Fibroblast of lung (primary cell): ENCODE measurements at regions not wholly inside any gene's neighbourhood (a gene's known extent, or its start where the extent isn't known, plus 50 kb on each side); places are given as distances from the start of the nearest gene placed in this dataset.
"Not testable (repeated sequence)": the region's sequence is repeated elsewhere in the genome, so short reads cannot be mapped to it uniquely, and the experiment has no call there.

Experiments
- EZH2 ChIP-seq: IDR thresholded peaks from 2 replicates; pipeline ENCODE4 v1.5.1; 2012; ENCODE audit warnings: low read length, control low read depth, mild to moderate bottlenecking; ENCODE audit errors: missing control alignments
- TF ChIP-seq, protein P1 (sequence below), 2 donors: IDR thresholded peaks in 1 of 2; conservative IDR thresholded peaks in 1 of 2; 1 replicate in 1 of 2; 2 replicates in 1 of 2; pipeline ENCODE4 v1.5.1; 2011 to 2012; ENCODE audit warnings: low read length in 2 of 2, control low read depth in 1 of 2, inconsistent platforms in 1 of 2, low read depth in 1 of 2, mild to moderate bottlenecking in 1 of 2

DNA sequence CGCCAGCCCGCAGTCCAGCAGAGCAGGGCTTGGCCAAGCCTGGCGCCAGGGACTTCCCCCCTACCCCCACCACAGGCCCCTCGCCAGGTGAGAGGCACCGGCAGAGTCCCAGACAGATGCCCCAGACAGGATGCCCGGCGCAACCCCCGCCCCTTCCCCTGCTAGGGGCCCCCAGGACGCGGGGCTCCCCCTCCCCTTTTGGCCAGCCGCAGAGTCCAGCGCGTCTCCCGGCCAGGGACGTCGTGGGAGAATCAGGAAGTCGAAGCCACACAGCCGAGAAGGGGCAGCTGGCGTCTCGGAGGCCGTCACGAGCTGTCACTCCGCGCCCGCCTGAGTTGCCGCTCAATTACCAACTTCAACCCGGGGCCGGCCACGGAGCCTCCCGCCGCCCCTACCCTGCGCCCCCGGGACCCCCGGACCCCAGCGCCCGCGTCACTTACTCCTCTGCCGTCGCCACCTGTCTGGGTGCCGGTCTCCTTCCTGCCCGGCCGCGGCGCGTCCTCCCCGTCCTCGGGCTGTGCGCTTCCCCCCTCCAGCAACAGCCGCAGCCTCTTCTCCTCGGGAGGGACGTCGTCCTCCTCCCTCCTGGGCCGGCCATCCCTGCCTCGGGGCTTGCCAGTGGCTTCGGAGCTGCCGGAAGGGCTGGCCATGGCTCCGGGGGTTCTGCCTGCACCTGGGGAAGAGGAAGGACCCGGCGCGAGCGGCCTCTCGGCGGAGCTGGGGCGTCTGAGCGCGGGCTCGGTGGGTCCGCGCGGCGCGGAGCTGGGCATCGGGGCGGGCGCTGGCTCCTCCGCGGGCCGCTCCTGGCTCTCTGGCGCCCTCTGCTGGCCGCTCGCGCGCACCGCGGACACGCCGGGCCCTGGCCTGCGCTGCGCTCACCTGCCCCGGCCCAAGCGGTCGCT, 61.1 kb downstream of the ART5 start:
- TF ChIP-seq, protein P1, sequence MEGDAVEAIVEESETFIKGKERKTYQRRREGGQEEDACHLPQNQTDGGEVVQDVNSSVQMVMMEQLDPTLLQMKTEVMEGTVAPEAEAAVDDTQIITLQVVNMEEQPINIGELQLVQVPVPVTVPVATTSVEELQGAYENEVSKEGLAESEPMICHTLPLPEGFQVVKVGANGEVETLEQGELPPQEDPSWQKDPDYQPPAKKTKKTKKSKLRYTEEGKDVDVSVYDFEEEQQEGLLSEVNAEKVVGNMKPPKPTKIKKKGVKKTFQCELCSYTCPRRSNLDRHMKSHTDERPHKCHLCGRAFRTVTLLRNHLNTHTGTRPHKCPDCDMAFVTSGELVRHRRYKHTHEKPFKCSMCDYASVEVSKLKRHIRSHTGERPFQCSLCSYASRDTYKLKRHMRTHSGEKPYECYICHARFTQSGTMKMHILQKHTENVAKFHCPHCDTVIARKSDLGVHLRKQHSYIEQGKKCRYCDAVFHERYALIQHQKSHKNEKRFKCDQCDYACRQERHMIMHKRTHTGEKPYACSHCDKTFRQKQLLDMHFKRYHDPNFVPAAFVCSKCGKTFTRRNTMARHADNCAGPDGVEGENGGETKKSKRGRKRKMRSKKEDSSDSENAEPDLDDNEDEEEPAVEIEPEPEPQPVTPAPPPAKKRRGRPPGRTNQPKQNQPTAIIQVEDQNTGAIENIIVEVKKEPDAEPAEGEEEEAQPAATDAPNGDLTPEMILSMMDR (conservative IDR thresholded peaks at IDR 0.05 in 1 of 2, IDR thresholded peaks at IDR 0.05 in 1 of 2; ENCODE audit: low read depth in 1 of 2, low read length in 2 of 2): peak in 1 of 2 donors; percentile 24
- TF ChIP-seq EZH2: not testable (repeated sequence)
